ENCODE measurements at regions not wholly inside any gene's neighbourhood (a gene's known extent, or its start where the extent isn't known, plus 50 kb on each side); places are given as distances from the start of the nearest gene placed in this dataset.

DNA sequence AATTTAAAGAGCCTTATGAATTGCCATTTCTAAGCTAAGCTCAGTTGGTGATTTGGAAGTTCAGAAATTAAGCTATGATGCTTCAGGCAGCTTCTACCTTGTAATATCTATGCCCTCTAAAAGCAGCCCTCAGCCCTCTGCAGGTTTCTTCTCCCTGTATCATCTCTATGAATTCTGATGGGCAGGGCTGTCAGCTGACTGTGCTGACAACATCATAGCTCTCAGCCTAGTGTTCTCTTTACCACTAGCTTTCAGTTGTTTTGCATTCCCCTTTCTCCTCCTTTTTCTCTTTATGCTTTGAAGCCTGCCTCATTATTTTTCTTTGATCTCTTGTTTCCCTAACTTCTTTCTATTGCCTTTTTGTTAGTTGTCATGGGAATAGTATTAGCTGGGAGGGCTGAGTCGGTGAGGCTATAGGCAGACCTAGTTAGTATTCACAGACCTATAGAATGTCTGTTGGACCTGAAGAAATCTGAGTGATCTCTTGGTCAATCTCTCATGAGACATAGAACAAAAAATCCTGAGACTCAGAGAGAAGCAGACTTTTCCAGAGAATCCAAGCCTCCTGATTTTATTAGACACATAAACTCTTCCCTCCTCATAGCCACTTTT is 535.4 kb downstream of the RAB38 start:
- TF ChIP-seq, protein P1, sequence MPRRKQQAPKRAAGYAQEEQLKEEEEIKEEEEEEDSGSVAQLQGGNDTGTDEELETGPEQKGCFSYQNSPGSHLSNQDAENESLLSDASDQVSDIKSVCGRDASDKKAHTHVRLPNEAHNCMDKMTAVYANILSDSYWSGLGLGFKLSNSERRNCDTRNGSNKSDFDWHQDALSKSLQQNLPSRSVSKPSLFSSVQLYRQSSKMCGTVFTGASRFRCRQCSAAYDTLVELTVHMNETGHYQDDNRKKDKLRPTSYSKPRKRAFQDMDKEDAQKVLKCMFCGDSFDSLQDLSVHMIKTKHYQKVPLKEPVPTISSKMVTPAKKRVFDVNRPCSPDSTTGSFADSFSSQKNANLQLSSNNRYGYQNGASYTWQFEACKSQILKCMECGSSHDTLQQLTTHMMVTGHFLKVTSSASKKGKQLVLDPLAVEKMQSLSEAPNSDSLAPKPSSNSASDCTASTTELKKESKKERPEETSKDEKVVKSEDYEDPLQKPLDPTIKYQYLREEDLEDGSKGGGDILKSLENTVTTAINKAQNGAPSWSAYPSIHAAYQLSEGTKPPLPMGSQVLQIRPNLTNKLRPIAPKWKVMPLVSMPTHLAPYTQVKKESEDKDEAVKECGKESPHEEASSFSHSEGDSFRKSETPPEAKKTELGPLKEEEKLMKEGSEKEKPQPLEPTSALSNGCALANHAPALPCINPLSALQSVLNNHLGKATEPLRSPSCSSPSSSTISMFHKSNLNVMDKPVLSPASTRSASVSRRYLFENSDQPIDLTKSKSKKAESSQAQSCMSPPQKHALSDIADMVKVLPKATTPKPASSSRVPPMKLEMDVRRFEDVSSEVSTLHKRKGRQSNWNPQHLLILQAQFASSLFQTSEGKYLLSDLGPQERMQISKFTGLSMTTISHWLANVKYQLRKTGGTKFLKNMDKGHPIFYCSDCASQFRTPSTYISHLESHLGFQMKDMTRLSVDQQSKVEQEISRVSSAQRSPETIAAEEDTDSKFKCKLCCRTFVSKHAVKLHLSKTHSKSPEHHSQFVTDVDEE (CRISPR knock-in tag; IDR thresholded peaks at IDR 0.05) = no peak
- TF ChIP-seq CSDC2 (CRISPR knock-in tag; IDR thresholded peaks at IDR 0.05) (no peak), TOX (CRISPR knock-in tag; IDR thresholded peaks at IDR 0.05; ENCODE audit: borderline replicate concordance) (no peak)
